GM21529 (cell line): ENCODE measurements at regions not wholly inside any gene's neighbourhood (a gene's known extent, or its start where the extent isn't known, plus 50 kb on each side); places are given as distances from the start of the nearest gene placed in this dataset.

ENCODE experiments used
- ATAC-seq: cut with Tn5 transposase; IDR thresholded peaks from one replicate; pipeline ENCODE4 v1.9.1; 2021; ENCODE audit not compliant: unreplicated experiment

DNA sequence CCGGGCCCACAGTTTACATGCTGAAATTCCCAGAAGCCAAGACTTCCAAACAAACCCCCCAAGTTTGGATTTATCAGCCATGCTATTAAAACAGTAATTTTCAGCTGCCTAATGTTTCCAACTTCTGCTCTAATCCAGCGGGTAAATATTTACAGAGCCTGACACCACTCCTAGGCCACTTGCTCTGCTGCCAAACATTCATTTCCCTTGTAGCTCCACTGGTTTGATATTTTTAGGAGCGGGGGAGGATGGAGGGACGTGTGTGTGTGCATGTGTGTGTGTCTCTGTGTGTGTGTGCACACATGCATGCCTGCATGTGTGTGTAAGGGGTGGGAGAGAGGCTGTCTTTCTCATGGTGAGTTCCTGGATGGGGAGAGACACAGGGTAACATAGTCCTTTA, 115.7 kb upstream of the PJA1 start:
- ATAC-seq, result no peak

DNA sequence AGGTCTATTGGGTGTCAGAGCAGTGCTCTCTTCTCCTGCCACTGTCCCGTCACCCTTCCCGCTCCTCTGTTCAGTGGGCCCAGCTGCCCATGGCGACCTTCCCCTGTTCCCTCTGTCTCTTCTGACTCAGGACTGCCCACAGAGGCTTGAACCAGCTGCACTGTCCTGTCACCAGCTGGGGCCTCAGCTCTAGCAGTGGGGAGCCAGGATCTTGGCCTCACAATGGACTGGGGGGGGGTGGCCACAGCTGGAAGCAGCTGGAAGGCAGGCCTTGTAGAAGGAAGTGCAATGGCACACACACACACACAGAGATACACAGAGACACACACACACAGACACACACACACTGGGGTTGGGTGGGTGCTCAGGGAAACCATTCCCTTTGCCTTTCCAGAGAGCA, 114.0 kb upstream of the PJA1 start:
- ATAC-seq, result no peak

DNA sequence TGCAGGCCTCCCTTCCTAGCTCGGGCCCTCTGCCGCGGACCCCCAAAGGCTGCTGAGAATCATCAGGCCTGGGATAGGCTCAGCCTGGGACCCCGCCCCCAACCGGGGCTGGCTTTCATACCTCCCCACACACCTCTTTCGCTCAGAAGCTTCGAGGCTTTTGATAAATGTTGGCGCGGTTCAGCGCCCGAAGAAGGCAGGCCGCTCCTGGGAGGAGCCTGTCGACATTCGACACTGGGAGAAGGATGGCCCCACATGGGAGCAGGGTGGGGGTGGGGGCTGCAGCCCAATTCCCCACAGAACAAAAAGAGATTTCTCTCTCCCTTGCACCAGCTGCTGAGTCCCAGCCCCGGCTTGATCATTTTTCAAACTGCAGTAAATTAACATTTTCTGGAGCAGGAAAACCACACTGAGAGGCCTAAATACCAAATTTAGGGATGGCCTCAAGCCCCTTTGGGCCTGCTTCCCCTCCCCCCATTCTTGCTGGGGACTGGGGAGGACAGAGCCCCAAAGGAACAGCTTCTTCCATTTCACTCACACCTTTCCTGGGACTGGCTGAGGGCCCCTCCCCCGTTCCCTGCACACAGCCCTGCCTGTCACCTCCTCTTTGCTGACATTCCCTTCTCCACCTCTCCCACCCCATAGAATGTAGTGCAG, 112.9 kb upstream of the PJA1 start:
- ATAC-seq, result no peak

DNA sequence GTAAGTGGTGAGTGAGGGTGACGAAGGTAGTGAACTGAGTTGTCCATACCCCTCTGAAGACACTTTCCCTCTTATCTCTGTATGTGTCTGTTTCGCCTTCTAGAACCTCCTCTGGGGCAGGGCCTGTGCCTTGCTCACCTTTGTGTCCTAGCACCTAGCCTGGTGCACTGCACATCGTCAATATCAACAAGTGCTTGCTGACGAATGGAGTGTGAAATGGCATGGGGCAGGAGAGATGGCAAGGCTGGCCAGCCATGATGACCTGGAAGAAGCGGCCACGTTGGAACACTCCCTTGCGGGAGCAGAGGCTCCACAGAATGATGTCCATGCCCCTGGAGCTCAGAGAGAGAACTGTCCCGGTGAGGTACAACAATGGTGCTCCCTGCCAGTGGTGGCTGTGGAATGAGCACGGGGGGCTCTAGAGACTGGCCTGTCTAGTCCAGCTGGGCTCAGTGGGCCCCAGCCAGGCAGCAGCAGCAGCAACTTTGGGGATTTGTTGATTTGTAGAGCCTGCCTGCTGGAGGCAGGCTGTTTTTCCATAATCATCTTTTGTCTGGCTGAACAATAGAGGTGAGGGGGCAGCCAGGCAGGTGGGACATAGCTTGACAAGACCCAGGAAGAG, 112.2 kb upstream of the PJA1 start:
- no peak for ATAC-seq

DNA sequence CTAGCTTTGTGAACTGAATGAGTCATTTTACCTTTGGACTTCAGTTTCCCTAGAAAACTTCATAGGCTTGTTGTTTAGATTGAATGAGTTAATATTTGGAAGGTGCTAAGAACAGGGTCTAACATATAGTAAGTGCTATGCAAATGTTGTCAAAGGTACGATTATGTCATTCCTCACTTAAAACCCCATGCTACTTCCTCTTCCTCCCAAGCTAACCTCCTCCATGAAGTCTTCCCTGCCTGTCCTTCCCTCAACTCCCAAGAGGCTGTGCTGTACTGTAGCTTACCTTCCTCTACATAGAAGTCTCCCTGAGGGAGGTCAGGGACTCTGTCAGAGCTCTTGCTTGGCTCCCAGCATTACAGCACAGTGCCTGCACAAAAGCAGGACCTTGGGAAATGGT, 103.4 kb upstream of the PJA1 start:
- ATAC-seq, result no peak

DNA sequence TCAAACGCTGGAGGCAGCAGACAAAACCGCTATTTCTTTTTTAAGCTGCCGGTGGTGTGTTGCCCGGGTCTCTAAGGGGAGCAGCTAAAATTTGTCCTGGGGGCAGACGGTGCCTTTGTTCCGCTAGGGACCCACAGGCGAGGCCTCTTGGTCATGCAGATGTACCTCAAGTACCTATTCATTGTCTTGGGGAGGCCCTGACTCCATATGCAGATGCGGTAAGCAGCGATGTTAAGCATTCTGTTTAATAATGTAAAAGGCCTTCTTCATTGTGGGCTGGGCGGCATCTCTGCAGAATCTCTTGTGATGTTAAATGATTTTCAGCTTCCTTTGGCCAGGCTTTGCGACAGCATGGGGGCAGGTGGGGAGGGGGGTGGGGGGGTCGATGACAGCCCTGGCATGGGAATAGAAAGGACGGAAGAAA, 98.9 kb upstream of the PJA1 start:
- no peak for ATAC-seq

DNA sequence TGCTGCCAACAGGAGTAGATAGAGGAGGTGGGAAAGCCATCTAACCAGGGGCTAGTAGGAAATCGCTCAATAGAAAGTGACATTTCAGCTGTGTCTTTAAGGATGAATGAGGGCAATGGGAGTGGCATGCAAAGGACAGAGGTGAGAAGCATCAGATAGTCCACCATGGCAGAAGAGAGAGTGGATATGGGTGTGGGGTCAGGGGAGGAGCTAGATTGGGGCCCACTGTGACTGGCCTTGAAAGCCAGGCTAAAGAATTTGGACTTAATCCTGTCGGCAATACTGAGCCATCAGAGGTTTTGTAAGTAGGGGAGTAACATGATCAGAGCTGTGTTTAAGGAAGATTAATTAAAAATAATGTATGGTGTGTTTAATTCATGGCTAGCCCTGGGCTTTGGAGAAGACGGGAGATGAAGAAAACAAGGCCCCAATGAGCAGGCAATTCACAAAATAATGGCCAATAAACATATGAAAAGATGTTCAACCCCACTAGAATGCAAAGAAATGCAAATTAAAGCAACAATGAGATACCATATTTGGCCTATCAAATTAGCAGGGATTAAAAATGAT, 98.1 kb upstream of the PJA1 start:
- ATAC-seq, result no peak

DNA sequence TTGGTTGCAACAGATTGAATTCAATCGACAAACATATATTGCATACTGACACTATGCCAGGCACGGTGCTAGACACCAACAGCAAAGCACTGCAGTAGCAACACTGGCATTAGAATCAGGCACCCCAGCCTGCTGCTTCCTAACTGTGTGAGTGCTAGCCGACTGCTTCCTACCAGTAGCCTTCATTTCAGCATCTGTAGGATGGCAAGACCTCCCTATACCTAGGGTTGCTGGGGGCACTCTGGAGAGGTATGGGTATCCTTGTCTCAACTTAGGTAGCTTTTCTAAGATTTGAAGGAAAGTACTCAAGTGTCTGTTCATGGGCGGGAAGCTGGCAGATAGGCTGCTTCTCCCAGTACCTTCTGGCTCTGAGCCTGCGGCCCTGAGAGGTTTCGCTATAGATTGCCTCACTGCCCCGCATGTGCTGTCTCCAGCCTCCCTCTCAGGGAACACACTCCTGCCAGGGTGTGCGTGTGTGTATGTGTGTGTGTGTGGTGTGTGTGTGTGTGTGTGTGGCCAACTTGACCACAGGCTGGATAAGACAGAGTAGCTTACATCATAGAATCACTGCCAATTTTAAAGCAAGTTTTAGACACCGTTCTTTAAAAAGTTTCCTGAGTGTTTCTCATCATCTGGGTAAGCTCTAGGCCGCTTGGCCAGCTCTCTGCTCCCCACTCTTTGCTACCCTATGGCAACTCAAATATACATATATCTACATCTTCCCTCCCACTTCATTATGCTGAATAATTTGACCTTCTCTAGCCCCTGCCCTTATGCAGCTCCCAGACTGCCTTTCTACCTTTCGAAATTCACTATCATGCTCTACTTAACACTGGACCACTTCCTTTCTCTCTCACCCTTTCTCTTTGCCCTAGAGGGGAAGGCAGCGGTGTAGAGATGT, 97.0 kb upstream of the PJA1 start:
- ATAC-seq, result no peak

DNA sequence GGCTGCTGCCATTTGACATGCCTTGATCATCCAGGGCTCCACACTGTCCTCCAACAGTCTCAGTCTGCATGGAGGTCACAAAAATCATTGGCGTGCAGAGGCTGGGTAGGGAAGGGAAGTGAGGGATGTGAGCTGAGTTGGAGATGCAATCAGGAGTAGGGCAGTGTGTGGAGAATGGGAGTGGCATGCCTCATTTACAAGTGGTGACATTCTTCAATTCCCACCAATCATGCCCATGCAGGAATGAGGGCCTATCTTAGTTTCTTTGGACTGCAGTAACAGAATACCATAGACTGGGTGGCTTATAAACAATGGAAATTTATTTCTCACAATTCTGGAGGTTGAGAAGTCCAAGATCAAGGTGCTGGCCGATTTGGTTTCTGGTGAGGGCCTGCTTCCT, 94.9 kb upstream of the PJA1 start:
- no peak for ATAC-seq

DNA sequence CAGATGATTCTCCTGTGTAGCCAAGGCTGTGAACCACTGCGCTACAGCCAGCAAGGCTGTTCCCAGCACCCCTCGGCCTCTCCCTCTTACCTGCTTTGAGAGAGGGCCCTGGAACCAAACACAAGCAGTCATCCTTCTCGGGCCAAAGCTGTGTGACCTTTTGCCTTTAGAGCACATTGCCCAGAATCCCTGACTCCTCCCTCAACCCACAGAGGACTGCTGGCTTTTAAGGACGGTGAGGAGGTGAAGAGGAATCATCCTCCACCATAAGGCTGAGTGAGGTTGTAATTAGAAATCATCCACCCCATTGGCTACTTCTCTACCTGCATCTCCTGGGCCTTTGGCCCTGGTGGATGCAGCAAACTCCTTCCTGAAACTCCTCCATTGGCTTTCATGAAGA, 93.6 kb upstream of the PJA1 start:
- ATAC-seq, result no peak

DNA sequence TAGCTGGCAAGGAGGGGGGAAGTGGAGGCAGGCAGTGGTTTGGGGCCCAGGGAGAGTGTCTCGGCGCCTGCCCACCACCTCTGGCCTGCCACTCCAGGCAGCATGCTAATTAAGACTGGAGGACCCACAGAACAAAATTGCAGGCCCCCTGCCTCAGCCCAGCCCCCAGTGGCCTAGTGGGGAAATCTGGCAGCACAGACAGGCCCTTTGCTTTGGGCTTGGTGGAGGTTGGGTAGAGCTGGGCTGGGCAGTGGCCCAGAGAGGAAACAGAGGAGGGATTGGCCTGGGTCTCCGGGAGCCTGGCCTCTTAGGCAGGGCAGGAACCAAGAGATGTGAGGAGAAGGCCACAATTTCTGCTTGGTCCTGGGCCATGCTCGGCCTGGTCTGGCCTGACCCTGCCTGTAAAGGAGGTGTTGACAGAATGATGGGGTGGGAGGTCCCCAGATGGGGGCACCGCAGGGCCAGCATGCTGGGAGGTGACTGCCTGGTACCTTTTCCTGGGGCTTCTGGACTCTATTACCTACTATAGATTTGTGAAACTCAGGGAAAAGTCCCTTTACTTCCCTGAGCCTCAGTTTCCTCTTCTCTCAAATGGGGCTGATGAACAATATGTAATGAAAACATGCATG, 92.4 kb upstream of the PJA1 start:
- ATAC-seq, result no peak

DNA sequence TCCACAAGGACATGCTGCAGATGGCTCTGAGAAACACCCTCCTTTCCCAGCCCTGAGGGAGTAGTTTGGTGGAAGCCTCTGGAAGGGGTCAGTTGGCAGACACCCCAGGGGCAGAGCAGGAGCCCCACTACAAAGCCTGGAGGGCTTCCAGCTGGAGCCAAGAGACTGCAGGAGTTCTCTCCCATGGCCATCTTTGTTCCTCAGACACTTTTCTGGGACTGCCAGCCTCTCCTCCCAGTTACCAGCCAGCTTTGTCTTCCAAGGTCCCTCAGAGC, 91.0 kb upstream of the PJA1 start:
- no peak for ATAC-seq

DNA sequence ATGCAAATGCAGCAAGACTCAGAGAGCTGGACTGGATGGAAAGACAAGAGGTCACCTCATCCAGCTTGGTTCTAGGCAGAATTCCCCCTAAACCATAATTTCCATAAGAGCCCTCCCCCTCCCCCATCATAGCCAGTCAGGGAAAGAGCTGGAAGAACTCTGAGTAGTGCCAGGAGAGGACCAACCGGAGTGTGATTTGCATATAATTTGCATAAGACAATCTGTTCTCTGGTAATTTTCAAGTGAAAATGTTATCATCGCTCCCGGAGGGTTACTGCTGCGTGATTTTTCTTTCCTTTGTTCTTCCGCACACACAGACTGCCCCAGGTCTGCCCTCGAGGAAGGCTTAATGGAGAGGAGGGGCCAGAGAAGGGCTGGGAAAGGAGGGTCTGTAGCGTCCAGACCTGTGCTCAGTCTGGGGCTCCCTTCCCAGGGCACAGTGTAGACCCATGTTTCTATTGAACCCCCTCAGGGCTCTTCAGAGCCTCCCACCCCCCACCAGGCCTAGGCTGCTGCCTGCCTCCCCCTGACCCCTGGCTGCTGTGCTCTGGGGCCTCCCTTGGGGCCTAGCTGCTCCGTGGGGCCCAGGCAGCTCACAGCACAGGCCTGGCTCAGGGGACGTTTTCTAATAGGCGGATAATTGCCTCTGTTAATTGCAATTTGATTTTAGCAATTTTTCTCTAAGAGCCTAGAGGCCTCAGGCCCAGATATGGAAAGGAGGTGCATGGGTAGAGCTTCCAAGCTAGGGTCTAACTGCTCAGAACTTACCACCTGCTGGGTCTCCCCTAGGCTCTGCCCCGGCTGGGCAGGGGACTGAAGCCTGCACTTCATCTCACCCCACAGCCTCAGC, 90.4 kb upstream of the PJA1 start:
- ATAC-seq, result no peak

DNA sequence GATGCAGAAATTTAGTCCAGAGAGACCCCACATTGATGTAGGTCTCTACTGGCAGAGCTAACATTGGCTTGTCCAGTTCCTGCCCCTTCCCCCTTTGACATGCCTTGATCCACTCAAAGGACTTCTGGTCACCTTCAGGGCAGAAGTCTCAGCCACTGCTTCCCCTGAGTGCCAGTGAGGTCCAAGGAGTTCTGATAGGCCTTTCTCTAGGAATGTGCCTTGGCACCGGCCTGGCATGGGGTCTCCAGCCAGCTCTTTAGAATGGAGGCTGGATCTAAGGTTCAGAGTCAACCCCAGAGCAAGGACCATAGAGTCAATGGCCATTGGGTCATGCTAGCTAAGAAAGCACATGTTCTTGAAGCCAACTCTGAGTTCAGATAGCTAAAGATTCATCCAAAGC, 88.6 kb upstream of the PJA1 start:
- ATAC-seq, result no peak

DNA sequence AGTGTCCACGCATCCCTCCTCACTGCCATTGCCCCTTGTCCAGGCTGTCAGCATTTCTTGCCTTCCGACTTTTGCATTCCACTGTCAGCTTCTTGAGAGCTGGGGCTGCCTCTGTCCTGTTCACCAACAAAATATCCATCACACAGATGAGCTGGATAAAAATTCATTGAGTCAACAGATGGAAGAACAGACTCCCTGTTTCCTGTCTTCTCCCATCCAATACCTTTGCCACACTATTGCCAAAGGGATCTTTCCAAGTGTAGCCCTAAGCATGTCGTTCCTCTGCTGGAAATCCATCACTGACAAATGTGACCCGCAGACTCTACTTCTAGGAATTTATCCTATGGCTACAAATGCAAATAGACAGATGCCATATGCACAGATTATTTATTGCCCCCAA, 78.0 kb upstream of the PJA1 start:
- no peak for ATAC-seq

DNA sequence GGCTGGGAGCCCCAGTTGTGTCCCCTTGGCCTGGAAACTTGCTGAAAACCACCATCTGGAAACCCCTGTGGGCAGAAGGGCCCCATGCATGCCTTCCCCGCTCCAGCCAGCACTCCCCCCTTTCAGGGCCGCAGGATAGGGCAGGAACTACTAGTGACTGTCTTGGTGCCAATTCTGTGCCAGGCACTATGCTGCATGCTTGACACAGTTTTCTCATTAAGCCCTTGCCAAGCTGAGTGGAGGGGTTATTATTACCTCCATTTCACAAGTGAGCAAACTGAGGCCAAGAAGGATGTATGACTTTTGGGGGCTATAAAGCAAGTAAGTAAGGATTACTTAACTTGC, 73.6 kb upstream of the PJA1 start:
- no peak for ATAC-seq

DNA sequence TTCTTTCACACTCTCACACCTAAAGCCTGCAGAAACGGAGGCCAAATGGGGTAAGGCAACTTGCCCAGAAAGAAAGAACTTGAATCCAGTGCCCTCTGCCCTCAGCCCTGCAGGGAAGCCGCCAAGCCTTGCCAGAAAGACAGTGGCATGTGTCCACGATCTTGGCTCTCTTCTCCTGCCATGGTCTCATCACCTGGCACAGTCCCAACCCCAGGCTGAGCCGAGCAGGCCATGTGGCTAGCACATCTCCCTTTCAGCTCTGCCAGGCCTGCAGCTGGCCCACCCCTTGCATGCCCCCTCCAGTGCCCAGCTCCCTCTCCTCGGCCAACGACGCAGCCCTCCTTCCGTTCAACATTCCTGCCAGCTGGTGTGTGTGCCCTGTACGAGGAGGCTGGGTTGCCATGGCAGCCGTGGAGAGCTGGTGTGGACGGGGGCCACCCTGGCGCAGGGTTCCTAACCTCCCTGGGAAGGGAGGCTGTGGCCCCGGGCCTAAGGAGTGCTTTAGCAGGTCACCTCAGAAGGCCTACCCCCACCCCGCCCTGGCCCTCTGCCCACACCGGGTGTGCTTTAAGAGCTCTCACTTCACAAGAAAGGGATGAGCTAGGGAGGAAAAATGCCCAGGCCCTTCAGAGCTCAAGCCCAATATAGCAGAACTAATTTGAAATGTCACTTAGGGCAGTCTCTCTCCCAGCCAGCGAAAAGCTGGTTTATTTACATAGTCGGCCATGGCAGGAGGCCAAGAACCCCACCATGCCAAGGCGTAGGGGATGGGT, 73.0 kb upstream of the PJA1 start:
- no peak for ATAC-seq

DNA sequence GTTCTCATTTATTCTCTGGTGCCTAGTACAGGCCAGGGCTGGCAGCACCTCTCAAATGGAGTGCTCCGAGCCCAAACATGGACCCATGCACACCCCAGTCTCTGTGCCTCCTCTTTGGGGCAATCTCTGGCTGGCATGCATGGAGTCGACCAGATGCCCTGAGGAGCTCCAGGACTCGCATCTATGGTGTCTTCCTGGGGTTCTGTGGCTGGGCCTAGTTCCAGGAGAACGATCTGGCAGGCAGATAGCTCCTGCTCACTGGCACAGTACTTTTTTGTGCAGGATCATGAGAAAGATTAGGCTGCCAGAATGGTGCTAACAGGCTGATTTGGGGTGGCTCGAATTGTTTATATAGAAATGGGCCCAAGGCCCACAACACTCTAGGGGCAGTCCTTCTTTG, 72.0 kb upstream of the PJA1 start:
- no peak for ATAC-seq

DNA sequence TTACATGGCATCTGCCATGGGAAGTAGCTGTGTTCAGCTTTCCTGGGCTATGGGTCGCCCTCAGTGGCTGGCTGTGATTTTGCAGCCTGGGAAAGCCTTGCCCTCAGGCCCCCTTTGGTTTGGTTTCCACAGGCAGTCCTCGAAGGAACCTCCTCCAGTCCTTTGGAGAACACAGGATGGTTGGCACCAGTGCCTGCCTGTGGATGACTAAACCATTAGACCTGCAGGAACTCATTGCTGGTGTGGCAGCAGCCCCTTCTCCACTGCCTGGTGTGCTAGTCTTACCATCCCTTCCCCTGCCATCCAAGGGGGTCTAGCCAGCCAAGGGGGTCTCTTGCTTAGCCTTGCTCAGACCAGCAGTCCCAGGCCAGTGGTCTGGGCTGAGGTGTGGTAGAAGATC, 71.4 kb upstream of the PJA1 start:
- ATAC-seq, result no peak

DNA sequence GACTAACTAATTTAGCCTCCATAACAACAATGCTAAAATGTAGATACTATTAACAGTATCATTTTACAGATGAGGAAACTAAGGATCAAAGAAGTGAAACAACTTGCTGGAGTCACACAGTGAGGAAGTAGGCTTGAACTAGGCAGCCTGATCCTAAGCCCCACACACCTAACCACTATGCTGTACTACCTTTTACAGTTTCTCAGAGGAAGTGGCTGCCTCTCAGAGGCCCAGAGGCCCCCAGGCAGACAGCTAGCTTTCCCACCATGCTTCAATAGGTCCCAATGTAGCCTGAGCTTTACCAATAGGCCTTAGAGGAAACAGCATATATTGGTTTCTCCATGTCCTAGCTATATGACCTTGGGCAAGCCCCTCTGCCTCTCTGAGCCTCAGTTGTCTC, 69.4 kb upstream of the PJA1 start:
- no peak for ATAC-seq
